B cell (primary cell): ENCODE measurements at regions not wholly inside any gene's neighbourhood (a gene's known extent, or its start where the extent isn't known, plus 50 kb on each side); places are given as distances from the start of the nearest gene placed in this dataset.

Experiments used
- ATAC-seq: fragments of 200-7000 bp; cut with Tn5 transposase; one replicate; pipeline ENCODE4 v1.10.0; 2021; ENCODE audit warnings: low read depth, mild to moderate bottlenecking, moderate number of reproducible peaks, moderate library complexity
- CTCF ChIA-PET: fragments of 350-600 bp; sonication (Branson Sonifier 250); formaldehyde crosslinking; loops from one replicate; lab custom pipeline; 2021; ENCODE audit warnings: antibody characterized with exemption, inconsistent platforms; lab: Charles Lee
- POLR2A ChIA-PET: fragments of 350-600 bp; sonication (Branson Sonifier 250); formaldehyde crosslinking; loops from one replicate; lab custom pipeline; 2021; ENCODE audit warnings: antibody characterized with exemption; lab: Charles Lee
- DNase-seq: peaks from one replicate; pipeline ENCODE4 v3.0.0; 2013
- H2AFZ ChIP-seq: 2 replicates; pipeline ENCODE4 v1.6.1; 2012; ENCODE audit warnings: mild to moderate bottlenecking, low read depth, low read length; ENCODE audit not compliant: insufficient read depth, poor library complexity, severe bottlenecking
- H3K27ac ChIP-seq, 2 donors: 1 replicate in 1 of 2; 2 replicates in 1 of 2; pipeline ENCODE4 v1.5.1; 2012 to 2013; ENCODE audit warnings: low read length in 2 of 2, mild to moderate bottlenecking in 2 of 2, moderate library complexity in 1 of 2
- H3K27me3 ChIP-seq, 4 experiments: fragments of 200-600 bp in 1 of 4; sonication (generic) in 1 of 4; replicated peaks in 1 of 4; 1 replicate in 2 of 4; 2 replicates in 2 of 4; pipeline versions ENCODE4 v1.6.1 to v1.7.0; 2013 to 2016; ENCODE audit warnings: low read length in 3 of 4, mild to moderate bottlenecking in 2 of 4, mixed read lengths in 1 of 4, moderate library complexity in 1 of 4; ENCODE audit not compliant: insufficient read depth in 4 of 4, control insufficient read depth in 3 of 4; ENCODE audit errors: control extremely low read depth in 1 of 4
- H3K36me3 ChIP-seq, 2 experiments: replicated peaks in 1 of 2; 1 replicate in 1 of 2; 2 replicates in 1 of 2; pipeline versions ENCODE4 v1.6.1 to v1.7.1; 2013; ENCODE audit warnings: low read length in 1 of 2; ENCODE audit not compliant: insufficient read depth in 2 of 2, control insufficient read depth in 1 of 2; ENCODE audit errors: control extremely low read depth in 1 of 2, extremely low read depth in 1 of 2
- H3K4me1 ChIP-seq, 2 donors: fragments of 200-600 bp in 1 of 2; sonication (generic) in 1 of 2; 1 replicate in 1 of 2; 2 replicates in 1 of 2; pipeline versions ENCODE4 v1.5.1 to v1.6.1; 2013 to 2017; ENCODE audit warnings: low read length in 2 of 2; ENCODE audit not compliant: control insufficient read depth in 2 of 2, insufficient read depth in 2 of 2
- H3K4me2 ChIP-seq: replicated peaks from 2 replicates; pipeline ENCODE3; 2012; ENCODE audit warnings: mild to moderate bottlenecking, low read depth, low read length; ENCODE audit not compliant: poor library complexity, severe bottlenecking
- H3K4me3 ChIP-seq, 5 experiments: fragments of 200-600 bp in 1 of 5; sonication (generic) in 1 of 5; 1 replicate in 3 of 5; 2 replicates in 2 of 5; pipeline versions ENCODE4 v1.5.1 to v1.7.0; 2011 to 2016; ENCODE audit warnings: low read length in 4 of 5, mild to moderate bottlenecking in 4 of 5, low read depth in 2 of 5, control low read depth in 1 of 5, moderate library complexity in 1 of 5; ENCODE audit not compliant: insufficient read depth in 1 of 5; ENCODE audit errors: control extremely low read depth in 1 of 5, extremely low read depth in 1 of 5
- H3K79me2 ChIP-seq: fragments of 200-600 bp; sonication (generic); one replicate; pipeline ENCODE4 v1.6.0; 2016; ENCODE audit warnings: low read length; ENCODE audit not compliant: control insufficient read depth, insufficient read depth
- H3K9ac ChIP-seq: fragments of 200-600 bp; sonication (generic); 2 replicates; pipeline ENCODE4 v1.6.1; 2017; ENCODE audit warnings: mild to moderate bottlenecking, low read length, moderate library complexity
- H3K9me3 ChIP-seq, 3 donors: one replicate each; pipeline versions ENCODE4 v1.6.1 to v1.7.1; 2013; ENCODE audit warnings: low read length in 2 of 3; ENCODE audit not compliant: control insufficient read depth in 2 of 3, insufficient read depth in 1 of 3; ENCODE audit errors: control extremely low read depth in 1 of 3
- H4K20me1 ChIP-seq: 2 replicates; pipeline ENCODE4 v1.6.0; 2012; ENCODE audit warnings: mild to moderate bottlenecking, low read length; ENCODE audit not compliant: insufficient read depth, control insufficient read depth, poor library complexity, severe bottlenecking
- H3K27ac Mint-ChIP-seq: one replicate; pipeline ENCODE4 v1.8.0; 2021; ENCODE audit warnings: mixed read lengths
- H3K27me3 Mint-ChIP-seq: one replicate; pipeline ENCODE4 v1.8.0; 2021; ENCODE audit warnings: mixed read lengths
- H3K4me1 Mint-ChIP-seq: one replicate; pipeline ENCODE4 v1.8.0; 2021; ENCODE audit warnings: mixed read lengths
- H3K4me3 Mint-ChIP-seq: one replicate; pipeline ENCODE4 v1.8.0; 2021; ENCODE audit warnings: mixed read lengths
- H3K9me3 Mint-ChIP-seq: one replicate; pipeline ENCODE4 v1.8.0; 2022; ENCODE audit warnings: mixed read lengths; ENCODE audit not compliant: insufficient read depth
- EZH2 ChIP-seq: IDR thresholded peaks from 2 replicates; pipeline ENCODE4 v1.6.1; 2012; ENCODE audit warnings: borderline replicate concordance, low read depth, mild to moderate bottlenecking, moderate library complexity, low read length; ENCODE audit not compliant: insufficient read depth, poor library complexity, severe bottlenecking
- WGBS: methylation state at CpG from one replicate; pipeline ENCODE4 v1.1.5; 2013; ENCODE audit warnings: missing lambda C conversion rate; ENCODE audit not compliant: insufficient coverage; 5-methylcytosine and 5-hydroxymethylcytosine counted together
- intact Hi-C: fragments of 100-400 bp; cut with micrococcal nuclease; formaldehyde crosslinking; loops from one replicate; pipeline ENCODE4 v1.10.0; 2022
- TF ChIP-seq, protein P1 (sequence below): fragments of 200-600 bp; IDR thresholded peaks from one replicate; pipeline ENCODE4 v1.8.0; 2022; ENCODE audit warnings: antibody characterized with exemption, mild to moderate bottlenecking

DNA sequence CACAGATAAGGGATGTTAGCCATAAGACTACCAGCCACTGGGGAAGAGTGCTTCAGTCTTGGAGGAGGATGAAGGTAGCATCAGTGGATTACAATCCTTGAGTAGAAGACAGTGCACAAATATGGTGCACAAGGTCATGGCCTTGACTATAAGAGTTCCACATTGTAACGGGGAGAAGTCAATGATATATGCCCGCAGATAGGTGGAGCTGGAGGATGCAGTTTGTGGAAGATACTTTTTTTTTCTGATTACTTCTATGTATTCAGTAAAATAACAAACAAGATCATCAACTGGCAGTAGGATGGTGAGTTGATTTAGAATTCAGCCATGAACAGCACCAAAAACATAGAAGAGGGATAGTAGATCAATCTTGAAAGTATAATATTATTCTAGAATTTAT lies 926.8 kb upstream of the MIR17HG start:
- Mint-ChIP-seq H3K4me3 (no peak overlapping the region), H3K27ac (no peak overlapping the region), H3K4me1 (no peaks in the 10 kb centered on the region), H3K9me3 (peaks cover 7% of the 10 kb centered on the region), H3K27me3 (no peaks in the 10 kb centered on the region)
- no peak for ATAC-seq
- DNase-seq = no peak
- Histone ChIP-seq H4K20me1 (no peaks in the 10 kb centered on the region), H3K4me3 (no peak overlapping the region), H2AFZ (no peak overlapping the region), H3K9me3 (peaks cover 2 to 4% (median 3%) of the 10 kb centered on the region in 3 donors), H3K4me1 (no peaks in the 10 kb centered on the region), H3K27me3 (no peaks in the 10 kb centered on the region), H3K79me2 (no peaks in the 10 kb centered on the region), H3K36me3 (no peaks in the 10 kb centered on the region), H3K9ac (no peak overlapping the region), H3K27ac (no peak overlapping the region), H3K4me2 (no peak overlapping the region)
- TF ChIP-seq EZH2 = no peak
- TF ChIP-seq, protein P1, sequence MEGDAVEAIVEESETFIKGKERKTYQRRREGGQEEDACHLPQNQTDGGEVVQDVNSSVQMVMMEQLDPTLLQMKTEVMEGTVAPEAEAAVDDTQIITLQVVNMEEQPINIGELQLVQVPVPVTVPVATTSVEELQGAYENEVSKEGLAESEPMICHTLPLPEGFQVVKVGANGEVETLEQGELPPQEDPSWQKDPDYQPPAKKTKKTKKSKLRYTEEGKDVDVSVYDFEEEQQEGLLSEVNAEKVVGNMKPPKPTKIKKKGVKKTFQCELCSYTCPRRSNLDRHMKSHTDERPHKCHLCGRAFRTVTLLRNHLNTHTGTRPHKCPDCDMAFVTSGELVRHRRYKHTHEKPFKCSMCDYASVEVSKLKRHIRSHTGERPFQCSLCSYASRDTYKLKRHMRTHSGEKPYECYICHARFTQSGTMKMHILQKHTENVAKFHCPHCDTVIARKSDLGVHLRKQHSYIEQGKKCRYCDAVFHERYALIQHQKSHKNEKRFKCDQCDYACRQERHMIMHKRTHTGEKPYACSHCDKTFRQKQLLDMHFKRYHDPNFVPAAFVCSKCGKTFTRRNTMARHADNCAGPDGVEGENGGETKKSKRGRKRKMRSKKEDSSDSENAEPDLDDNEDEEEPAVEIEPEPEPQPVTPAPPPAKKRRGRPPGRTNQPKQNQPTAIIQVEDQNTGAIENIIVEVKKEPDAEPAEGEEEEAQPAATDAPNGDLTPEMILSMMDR = no peak
- intact Hi-C loops = no loop called here
- POLR2A ChIA-PET = no interaction called here
- CTCF ChIA-PET = no interaction called here
- no CpG with 5 or more reads among the region's 2 CpGs for WGBS

DNA sequence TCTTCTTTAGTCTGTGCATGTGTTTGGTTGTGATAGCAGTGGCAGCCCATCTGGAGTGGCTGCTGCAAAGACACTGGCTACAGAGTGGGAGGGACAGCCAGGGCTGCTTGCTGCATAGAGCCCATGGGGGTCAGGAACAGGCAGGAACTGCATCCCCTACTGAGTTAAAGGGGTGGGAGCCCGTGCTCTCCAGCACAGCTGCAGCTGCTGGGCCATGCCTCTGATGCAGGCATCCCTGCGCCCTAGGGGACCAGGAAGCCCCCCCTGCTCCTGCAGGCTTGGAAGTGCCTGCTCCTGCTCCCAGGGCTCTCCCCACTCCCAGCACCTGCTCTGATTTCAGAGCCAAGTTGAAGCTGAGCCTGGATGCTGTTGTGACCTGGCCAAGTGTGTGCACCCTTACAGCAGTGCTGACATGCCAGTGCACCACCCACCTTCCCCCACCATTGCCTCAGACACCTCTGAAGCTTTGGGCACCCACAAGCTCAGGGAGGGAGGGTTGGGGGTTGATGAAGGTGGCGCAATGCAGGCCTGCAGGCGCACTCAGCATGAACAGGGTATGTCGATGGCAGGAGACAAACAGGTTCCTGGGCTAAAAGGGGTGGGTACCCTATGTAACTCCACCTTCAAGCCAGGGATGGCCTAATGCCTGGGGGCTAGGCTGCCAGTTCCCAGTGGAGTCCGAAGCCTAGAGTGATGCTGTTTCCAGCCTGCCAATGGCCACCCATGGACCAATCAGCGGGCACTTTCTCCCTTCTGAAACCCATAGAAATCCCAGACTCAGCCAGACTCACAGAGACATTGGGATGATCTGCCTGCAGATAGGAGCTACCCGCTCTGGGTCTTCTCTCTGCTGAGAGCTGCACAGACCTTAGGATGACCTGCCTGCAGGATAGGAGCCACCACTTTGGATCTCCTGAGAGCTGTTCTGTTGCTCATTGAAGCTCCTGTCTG lies 919.9 kb upstream of the MIR17HG start:
- no peak for TF ChIP-seq EZH2
- TF ChIP-seq, protein P1 = no peak

More for the DNA sequence above, 919.9 kb upstream of the MIR17HG start:
- POLR2A ChIA-PET = no interaction called here
- ATAC-seq = no peak
- H3K4me1 ChIP-seq = no peaks in the 10 kb centered on the region
- H3K4me1 Mint-ChIP-seq = no peaks in the 10 kb centered on the region
- H3K27me3 Mint-ChIP-seq = no peaks in the 10 kb centered on the region
- DNase-seq = no peak
- H3K36me3 ChIP-seq = no peaks in the 10 kb centered on the region
- H3K4me3 ChIP-seq = no peak overlapping the region
- CTCF ChIA-PET = no interaction called here
- intact Hi-C loops = no loop called here
- no peaks in the 10 kb centered on the region for H3K9me3 Mint-ChIP-seq
- H3K27ac ChIP-seq = no peak overlapping the region
- no peaks in the 10 kb centered on the region for H3K79me2 ChIP-seq
- no peak overlapping the region for H3K9ac ChIP-seq
- no peak overlapping the region for H3K4me3 Mint-ChIP-seq
- H2AFZ ChIP-seq = no peak overlapping the region
- H3K27me3 ChIP-seq = no peaks in the 10 kb centered on the region
- H3K27ac Mint-ChIP-seq = no peak overlapping the region
- peaks cover 0 to 15% (median 0%) of the 10 kb centered on the region in 3 donors for H3K9me3 ChIP-seq
- no peak overlapping the region for H3K4me2 ChIP-seq
- WGBS = 50% methylated on average over 8 of the region's 8 CpGs
- H4K20me1 ChIP-seq = no peaks in the 10 kb centered on the region
